ENCODE measurements at regions not wholly inside any gene's neighbourhood (a gene's known extent, or its start where the extent isn't known, plus 50 kb on each side); places are given as distances from the start of the nearest gene placed in this dataset.

- H3K36me3 ChIP-seq (ENCODE audit: insufficient read depth, low read length): no peaks in the 10 kb centered on the region
- no peak overlapping the region for H3K4me2 ChIP-seq (ENCODE audit: low read length)
- no peak overlapping the region for H3K4me3 ChIP-seq (ENCODE audit: low read length)
- H3K27me3 ChIP-seq (ENCODE audit: insufficient read depth, low read depth, low read length): no peaks in the 10 kb centered on the region
- no peaks in the 10 kb centered on the region for H3K9me3 ChIP-seq (ENCODE audit: low read length)
- TF ChIP-seq EZH2 (IDR thresholded peaks at IDR 0.05; ENCODE audit: borderline replicate concordance, insufficient read depth, low read length, poor library complexity, severe bottlenecking) (no peak), REST (IDR thresholded peaks at IDR 0.05; ENCODE audit: borderline replicate concordance) (no peak), EP300 (conservative IDR thresholded peaks at IDR 0.05; ENCODE audit: poor library complexity, severe bottlenecking) (no peak), SMC3 (conservative IDR thresholded peaks at IDR 0.05; ENCODE audit: poor library complexity) (no peak), TAF1 (IDR thresholded peaks at IDR 0.05; ENCODE audit: low read depth) (no peak)
- TF ChIP-seq, protein P1, sequence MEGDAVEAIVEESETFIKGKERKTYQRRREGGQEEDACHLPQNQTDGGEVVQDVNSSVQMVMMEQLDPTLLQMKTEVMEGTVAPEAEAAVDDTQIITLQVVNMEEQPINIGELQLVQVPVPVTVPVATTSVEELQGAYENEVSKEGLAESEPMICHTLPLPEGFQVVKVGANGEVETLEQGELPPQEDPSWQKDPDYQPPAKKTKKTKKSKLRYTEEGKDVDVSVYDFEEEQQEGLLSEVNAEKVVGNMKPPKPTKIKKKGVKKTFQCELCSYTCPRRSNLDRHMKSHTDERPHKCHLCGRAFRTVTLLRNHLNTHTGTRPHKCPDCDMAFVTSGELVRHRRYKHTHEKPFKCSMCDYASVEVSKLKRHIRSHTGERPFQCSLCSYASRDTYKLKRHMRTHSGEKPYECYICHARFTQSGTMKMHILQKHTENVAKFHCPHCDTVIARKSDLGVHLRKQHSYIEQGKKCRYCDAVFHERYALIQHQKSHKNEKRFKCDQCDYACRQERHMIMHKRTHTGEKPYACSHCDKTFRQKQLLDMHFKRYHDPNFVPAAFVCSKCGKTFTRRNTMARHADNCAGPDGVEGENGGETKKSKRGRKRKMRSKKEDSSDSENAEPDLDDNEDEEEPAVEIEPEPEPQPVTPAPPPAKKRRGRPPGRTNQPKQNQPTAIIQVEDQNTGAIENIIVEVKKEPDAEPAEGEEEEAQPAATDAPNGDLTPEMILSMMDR (IDR thresholded peaks at IDR 0.05; ENCODE audit: poor library complexity, severe bottlenecking): no peak
- H3K27ac ChIP-seq (ENCODE audit: low read length): no peak overlapping the region
- no peaks in the 10 kb centered on the region for H3F3A ChIP-seq (ENCODE audit: insufficient read depth, low read length, poor library complexity, severe bottlenecking)
- H4K20me1 ChIP-seq (ENCODE audit: insufficient read depth): no peaks in the 10 kb centered on the region
- no peaks in the 10 kb centered on the region for H3K79me2 ChIP-seq (replicated peaks; ENCODE audit: insufficient read depth, low read length)
- no peaks in the 10 kb centered on the region for H3K9me2 ChIP-seq (ENCODE audit: insufficient read depth, low read length)
- no peak overlapping the region for H3K9ac ChIP-seq (ENCODE audit: low read length)
- H2AFZ ChIP-seq (ENCODE audit: low read depth, low read length): no peak overlapping the region
These were observed 1395.7 kb upstream of the MAP3K7 start for GRCh38 chr6:91982559-91982958.

DNA sequence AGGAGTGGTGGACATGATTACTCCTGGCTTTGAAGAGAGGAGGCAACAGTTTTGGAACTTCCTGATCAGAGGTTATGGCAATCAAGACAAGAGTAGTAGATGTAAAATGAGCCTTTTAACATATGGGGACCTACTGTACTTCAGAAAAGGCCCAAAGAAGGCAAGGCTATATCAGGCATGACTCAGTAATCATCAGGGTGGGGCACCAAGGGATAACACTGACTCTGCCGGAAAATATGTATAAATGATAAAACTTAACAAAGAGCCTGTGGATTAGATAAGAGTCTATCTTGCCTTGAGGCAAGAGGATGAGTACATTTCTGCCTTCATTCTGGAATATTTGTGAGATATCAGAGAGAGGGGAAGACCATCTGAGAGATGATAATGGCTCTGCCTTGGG lies 1389.9 kb upstream of the MAP3K7 start:
- no peaks in the 10 kb centered on the region for H3K9me3 ChIP-seq (ENCODE audit: low read length)
- TF ChIP-seq POLR2AphosphoS5 (IDR thresholded peaks at IDR 0.05): no peak
- TF ChIP-seq, protein P1 (IDR thresholded peaks at IDR 0.05; ENCODE audit: poor library complexity, severe bottlenecking): no peak
- TF ChIP-seq EP300 (conservative IDR thresholded peaks at IDR 0.05; ENCODE audit: poor library complexity, severe bottlenecking): no peak
- no peak for TF ChIP-seq EZH2 (IDR thresholded peaks at IDR 0.05; ENCODE audit: borderline replicate concordance, insufficient read depth, low read length, poor library complexity, severe bottlenecking)
- no peak for TF ChIP-seq SMC3 (conservative IDR thresholded peaks at IDR 0.05; ENCODE audit: poor library complexity)
- TF ChIP-seq REST (IDR thresholded peaks at IDR 0.05; ENCODE audit: borderline replicate concordance): no peak
- TF ChIP-seq MXI1 (conservative IDR thresholded peaks at IDR 0.05; ENCODE audit: poor library complexity, severe bottlenecking): no peak
- TF ChIP-seq RAD21 (conservative IDR thresholded peaks at IDR 0.05): no peak
- TF ChIP-seq TAF1 (IDR thresholded peaks at IDR 0.05; ENCODE audit: low read depth): no peak
- no peaks in the 10 kb centered on the region for H3K9me2 ChIP-seq (ENCODE audit: insufficient read depth, low read length)
- H4K20me1 ChIP-seq (ENCODE audit: insufficient read depth): no peaks in the 10 kb centered on the region
- H3F3A ChIP-seq (ENCODE audit: insufficient read depth, low read length, poor library complexity, severe bottlenecking): no peaks in the 10 kb centered on the region
- H3K79me2 ChIP-seq (replicated peaks; ENCODE audit: insufficient read depth, low read length): no peaks in the 10 kb centered on the region
- no peak overlapping the region for H3K4me3 ChIP-seq (ENCODE audit: low read length)
- H3K27me3 ChIP-seq (ENCODE audit: insufficient read depth, low read depth, low read length): no peaks in the 10 kb centered on the region
- no peaks in the 10 kb centered on the region for H3K36me3 ChIP-seq (ENCODE audit: insufficient read depth, low read length)
- no peak overlapping the region for H3K4me2 ChIP-seq (ENCODE audit: low read length)
- H2AFZ ChIP-seq (ENCODE audit: low read depth, low read length): no peak overlapping the region
- H3K9ac ChIP-seq (ENCODE audit: low read length): no peak overlapping the region
- H3K27ac ChIP-seq (ENCODE audit: low read length): no peak overlapping the region
